Right ventricle myocardium superior (tissue), 1 donor: ENCODE measurements at regions not wholly inside any gene's neighbourhood (a gene's known extent, or its start where the extent isn't known, plus 50 kb on each side); places are given as distances from the start of the nearest gene placed in this dataset.

Experiments used
- ATAC-seq: fragments of 200-7000 bp; cut with Tn5 transposase; one replicate; pipeline ENCODE4 v1.9.1; 2020; ENCODE audit warnings: mild to moderate bottlenecking; ENCODE audit not compliant: poor library complexity
- DNase-seq: peaks from one replicate; pipeline ENCODE4 v3.0.0-alpha.2; 2020
- intact Hi-C: fragments of 100-400 bp; cut with DNase I; formaldehyde crosslinking; loops from one replicate; pipeline ENCODE4 v1.11.2; 2022
- donor health status: DM: no; HTN: yes; CAD: no; lungs with severe emphysema.

DNA sequence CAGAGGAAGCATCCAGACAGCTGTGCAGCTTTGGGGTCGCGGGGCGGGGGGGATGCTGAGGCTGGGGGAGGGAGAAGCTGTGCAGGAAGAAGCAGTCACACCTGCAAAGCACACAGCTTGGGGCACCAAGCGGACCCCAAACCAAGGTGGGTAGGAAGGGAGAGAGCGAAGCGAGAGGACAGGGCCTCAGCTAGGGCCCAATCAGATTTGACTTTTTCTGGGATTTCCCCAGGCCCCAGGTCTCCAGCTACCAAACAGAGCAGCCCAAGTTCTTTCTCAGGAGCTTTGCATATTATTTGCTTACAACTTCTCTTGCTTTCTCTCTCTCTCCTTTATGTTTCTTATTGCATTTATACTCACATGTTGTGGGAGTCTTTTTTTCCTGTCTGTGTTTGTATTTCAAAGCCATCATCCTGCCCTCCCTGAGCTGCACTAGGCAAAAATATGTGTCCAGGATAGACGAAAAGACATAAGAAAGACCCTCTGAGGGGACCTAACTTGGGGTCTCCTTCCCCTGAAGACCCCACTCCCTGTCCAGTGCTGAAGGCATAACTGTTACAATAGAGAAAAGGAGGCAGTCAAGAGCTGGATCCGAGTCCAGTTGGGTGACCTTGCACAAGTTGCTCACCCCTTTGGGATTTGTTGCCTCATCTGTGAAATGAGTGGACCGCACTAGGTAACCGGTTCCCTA, 50.6 kb upstream of the SMNDC1 start:
- ATAC-seq (no peak), DNase-seq (no peak)
- intact Hi-C loops = loop anchor here (2.0 kb wide), 2 partner anchors 144 to 180 kb away; no protein-coding TSS in a partner anchor

DNA sequence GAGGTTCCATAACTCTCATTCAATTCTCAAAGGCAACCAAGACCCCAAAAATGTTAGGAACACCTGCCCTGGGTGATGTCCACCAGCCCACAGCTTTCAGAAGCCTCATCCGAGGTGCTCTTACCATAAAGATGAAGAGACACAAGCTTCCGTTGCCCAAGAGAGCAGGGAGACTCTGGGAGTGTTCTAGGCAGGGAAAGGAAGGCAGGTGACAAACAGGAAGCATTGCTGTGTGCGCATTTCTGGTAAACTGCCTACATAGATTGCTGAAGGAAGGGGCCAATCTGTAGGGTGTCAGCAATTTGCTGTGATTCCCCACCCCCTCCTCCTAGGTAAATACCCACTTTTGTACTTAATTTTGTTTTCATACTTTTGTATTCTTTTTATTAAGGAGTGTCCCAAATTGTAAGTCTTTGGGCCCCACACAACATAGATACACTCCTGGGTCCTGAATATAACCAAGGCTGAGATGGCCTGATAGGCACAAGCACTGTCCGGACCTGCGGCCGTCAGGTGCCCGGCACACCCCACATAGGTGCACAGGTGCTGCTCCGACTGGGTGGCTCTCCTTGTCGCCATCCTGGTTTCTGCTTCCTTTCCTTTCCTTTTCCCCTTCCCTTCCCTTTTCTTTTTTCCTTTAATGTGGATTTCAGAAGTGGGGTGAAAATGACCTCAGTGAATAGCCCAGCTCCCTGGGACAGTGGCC, 51.4 kb upstream of the SMNDC1 start:
- intact Hi-C loops = loop anchor here (2.0 kb wide), 2 partner anchors 143 to 179 kb away; no protein-coding TSS in a partner anchor
- ATAC-seq (no peak), DNase-seq (no peak)

DNA sequence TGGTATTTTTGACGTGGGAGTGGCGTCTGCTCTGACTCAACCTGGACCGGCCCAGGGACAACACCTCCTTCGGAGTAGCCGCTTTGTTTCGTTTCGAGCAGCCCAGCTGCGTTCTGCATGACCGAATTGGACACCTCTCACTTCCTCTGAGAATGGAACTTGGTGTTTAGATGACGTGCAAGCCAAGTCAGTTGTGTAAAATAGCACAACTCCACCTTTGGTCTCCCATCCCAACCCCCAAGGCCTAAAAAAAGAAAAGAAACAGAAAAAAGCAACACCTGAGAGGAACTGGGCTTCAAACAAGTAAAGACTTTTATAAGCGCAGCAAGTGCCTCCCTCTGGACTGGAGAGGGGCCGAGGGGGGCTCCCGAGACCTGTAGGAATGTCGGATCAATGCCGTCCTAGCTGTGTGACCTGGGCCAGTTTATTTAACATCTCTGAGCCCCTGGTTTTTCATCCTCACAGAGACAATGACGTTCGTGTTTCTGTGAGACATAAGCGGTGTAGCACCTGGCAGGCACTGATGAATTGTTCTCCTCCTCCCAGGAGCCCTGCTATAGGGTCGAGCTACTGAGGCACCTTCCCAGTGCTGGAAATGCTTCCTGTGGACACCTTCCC, 52.0 kb upstream of the SMNDC1 start:
- ATAC-seq (no peak), DNase-seq (no peak)
- intact Hi-C loops = no loop called here

DNA sequence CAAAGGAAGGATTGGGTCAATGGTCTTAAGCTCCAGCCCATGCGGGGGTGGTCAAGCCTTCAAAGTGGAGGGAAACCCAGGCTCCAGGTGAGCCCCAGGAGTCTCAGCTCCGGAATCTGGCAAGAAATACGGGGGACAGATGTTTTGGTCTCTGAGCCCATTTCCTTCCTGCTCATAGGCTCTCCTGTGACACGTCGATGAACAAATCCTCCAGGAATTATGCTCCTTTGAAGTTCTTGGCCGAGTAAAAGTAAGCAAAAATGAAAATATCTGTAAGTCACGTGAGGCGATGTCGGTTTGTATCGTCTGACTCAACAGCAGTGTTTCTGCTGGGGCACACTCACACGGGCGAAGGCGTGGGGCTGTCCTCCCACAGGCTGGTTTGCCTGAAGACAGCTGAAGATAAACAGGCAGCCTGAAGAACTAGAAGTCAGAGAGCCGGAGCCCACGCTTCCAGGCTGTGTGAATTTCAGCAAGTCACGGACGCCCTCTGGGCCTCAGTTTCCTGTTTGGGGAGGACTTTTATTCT, 52.6 kb upstream of the SMNDC1 start:
- DNase-seq (no peak), ATAC-seq (no peak)
- intact Hi-C loops = no loop called here

DNA sequence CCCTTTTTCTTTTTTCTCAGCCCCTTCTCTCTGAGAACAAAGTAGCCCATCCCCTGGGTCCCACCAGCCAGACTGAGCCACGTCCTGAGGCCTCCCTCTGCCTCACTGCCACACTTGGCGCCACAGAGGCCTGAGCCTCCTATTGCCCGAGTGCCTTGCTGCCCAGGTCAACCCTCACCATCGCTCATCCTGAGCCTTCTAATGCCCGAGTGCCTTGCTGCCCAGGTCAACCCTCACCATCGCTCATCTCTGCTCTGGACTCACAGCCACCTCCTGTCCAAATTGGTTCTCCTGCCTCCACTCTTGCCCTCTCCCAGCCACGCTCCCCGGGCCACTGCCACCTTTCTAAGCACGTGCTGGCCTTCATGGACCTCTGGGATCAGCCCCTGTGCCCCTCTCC, 53.2 kb upstream of the SMNDC1 start:
- intact Hi-C loops = no loop called here
- ATAC-seq (no peak), DNase-seq (no peak)

DNA sequence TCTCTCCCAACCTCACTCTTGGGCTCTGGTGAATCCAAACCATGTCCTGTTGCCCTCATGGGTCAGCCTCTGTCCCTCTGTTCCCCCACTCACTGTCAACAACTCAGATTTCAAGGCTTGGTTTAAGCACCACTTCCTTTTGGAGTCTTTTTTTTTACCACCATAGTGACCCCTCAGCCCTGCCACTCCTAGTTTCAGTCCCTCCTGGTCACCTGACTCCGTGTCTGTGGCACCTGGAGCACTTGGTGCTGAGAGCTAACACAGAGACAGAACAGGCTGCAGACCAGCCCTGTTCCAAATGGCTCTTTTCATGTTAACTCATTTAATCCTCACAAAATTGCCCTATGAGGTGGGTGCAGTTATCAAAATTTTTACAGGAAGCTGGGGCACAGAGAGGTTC, 53.6 kb upstream of the SMNDC1 start:
- intact Hi-C loops = no loop called here
- ATAC-seq (no peak), DNase-seq (no peak)

DNA sequence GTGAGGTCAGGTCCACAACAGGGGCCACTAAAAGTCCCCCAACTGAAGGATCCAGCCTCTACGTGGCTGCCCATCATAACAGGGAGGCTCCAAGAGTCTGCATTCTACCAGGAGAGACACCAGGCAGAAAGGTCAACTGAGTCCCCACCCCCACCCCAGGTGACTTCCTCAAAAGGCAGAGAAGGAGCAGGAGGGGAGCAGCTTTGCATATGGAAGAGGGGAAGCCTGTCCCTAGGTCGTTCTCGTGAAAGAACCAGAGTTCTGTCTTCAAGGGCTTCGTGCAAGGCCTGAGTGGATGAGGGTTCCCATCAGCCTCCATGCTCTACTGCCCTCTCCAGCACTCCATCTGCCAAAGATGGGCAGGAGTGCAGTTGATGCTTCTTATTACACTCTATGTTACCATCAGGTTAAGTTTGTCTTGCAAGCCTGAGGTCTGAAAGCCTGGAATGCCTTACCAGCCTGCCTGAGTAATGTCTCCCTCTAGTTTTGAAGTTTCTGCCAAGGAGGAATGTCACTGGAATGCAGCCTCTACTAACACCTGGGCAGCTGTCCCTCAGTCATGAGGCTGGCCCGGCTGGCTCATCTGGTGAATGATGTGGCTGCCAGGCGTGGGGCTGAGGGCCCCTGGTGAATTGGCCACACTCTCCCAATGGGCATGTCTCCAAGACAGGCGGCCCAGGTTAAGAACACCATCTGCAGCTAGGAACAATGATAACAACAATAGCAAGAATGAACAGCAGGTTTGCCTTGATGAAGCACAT, 54.3 kb upstream of the SMNDC1 start:
- intact Hi-C loops = no loop called here
- ATAC-seq (peak; percentile 50), DNase-seq (peak; percentile 50)

DNA sequence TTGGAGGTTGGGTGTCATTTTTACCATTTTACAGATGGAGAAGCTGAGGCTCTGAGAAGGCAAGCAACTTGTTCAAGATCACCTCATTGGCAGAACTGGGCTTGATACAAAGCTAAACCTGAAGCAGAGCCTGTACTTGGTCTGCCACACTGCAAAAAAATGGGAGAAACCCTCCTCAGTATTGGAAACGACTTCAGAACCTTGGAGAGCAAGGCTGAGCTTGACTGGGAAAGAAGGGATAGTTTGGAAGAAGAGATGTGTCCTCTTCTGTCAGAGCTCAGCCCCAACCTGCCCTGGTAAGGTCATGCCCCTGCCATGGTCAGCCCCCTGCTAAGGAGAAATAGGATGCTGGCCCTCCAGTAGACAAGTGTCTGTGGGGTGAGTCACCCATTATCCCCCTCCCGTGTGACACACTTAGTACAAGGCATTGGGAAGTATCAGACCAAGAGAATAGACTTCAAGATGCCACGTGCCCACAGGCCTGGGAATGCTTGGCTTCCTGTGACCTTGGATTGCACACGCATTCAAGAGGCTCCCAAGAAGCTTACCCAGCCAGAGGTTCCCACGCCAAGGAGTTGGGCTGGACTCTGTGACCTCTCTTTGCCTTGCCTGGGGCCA, 56.2 kb upstream of the SMNDC1 start:
- DNase-seq (no peak), ATAC-seq (no peak)
- intact Hi-C loops = no loop called here

DNA sequence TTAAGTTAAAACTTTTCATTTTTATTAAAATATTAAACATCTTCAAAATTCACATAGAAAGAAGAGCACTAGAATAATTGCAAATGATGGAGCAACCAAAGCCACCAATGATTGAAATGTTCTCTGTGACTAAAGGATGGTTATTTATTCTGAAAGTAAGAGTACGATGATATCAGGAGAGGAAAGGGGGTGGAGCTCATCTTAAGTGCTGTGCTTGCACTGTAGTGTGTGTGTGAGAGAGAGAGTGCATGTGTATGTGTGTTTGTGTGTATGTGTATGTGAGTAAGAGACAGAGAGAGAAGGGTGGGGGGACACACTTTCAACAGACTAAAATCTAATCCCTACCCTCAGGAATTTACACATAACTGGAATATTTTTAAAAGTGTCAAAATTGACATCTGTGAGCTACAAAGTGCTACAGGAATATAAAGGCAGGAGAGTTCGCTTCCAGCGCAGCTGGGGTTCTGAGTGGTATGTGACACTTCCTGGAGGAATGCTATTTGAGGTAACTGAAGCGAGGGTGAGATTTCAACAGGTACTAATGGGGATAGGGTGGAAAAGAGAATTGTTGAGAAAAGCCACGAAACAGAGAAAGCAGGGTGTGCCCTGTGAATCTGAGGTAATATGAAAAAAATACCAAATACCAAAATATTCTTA, 57.2 kb upstream of the SMNDC1 start:
- intact Hi-C loops = no loop called here
- DNase-seq (no peak), ATAC-seq (no peak)

DNA sequence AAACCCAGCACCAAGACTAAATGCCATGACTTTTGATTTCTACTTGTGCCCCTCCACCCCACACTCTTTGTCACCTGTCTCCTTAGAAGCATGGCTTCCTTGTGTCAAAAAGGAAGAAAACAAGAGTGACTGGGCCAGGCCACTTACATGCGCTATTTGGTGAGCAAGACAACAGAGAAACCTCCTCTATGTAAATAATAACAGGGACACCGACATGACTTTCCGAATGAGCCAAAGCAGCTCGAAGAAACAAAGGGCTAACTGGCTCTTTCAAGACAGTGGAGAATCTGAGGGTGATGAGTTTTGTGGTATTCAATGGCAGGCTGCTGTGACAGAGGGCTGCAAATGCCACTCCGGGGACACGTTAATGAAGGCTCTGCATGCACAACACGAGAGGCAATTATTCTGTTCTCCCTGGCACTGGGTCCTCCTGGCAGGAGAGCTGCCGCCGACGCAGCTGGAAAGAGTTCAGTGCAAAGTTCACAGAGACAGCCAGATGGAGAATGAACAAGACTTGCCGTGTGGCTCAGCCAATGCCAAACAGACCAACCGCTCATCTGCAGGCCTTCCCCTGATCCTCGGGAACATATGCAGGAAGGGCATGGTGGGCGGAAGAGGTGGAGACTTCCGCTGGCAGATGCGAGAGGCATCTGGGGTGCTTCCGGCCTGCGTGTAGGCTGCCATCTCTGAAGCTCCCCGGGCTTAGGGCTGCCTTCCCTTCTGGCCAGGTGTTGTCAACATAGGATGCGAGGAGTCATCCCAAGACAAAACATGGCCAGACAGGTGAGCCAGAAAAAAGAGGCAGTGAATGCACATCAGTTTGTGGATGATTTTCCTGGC, 59.1 kb upstream of the SMNDC1 start:
- ATAC-seq (peak; percentile 69), DNase-seq (no peak)
- intact Hi-C loops = no loop called here

DNA sequence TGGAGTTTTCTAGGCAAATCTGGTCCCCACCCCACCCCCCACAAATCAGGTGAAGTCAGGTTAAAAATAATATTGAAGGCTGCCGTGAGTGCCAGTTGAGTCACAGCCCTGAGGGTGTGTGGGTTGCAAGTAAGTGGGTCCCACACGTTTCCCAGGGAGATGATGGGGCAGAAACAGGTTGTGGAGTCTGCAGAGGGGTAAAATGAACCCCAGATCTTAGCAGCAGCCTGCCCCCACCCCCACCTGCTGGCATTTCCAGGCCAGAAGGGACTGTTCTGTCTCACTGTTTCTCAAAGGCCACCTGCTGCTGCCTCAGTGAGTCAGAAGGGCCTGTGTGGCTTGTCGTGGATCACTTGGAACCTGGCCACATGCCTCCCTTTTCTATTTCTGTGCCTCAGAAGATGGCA, 59.8 kb upstream of the SMNDC1 start:
- DNase-seq = no peak
- no peak for ATAC-seq
- intact Hi-C loops = no loop called here

DNA sequence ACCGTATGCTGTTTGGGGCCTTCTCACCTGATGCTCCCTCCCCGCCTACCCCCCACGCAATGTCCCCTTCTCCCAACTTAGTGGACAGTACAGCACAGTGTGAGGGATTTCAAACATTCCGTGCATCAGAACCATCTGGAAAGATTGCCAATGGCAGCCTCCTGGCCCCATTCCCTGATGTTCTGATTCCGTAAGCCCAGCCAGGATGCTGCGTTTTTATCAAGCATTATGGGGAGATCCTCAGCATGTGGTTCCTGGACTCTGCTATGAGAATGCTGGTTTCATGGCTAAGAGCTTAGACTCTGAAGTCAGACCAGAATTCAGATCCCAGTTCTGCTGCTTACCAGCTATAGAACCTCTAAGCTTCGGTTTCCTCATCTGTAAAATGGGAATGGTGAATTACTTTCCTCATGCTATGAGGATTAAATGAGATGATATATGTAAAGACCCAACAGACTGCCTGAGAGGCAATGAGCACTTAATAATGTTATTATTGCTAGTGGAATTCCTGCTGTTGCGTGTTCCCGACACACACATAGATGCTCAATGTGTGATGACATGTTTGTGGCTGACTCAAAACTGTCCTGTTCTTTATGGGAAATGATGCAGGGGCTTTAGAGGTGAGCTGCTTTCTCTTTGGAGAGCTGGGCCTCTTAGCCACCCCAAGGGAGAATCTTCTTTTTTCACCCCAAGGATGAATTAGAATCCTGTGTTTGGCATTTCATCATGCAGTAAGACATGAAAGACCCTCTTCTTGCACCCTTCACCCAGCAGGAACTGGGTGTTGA, 60.8 kb upstream of the SMNDC1 start:
- no peak for DNase-seq
- ATAC-seq = no peak
- intact Hi-C loops = no loop called here

DNA sequence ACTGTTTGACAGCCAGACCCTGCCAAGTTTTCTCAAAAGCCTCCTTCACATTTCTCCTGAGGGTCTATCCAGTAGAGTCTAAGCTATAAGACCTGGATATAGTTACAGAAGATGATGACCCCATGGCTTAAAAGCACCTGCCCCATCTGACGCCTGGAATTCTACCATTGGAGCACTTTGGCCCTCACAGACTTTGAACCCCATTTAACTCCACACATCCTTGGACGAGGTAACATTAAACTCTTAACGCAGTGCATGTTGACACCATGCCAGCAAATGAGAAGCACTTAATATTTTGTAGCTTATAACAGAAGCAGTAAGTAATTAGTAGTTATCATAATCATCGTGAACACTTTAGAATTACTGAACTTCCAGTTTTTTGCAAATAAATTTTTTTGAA, 61.9 kb upstream of the SMNDC1 start:
- no peak for ATAC-seq
- intact Hi-C loops = no loop called here
- DNase-seq = no peak

DNA sequence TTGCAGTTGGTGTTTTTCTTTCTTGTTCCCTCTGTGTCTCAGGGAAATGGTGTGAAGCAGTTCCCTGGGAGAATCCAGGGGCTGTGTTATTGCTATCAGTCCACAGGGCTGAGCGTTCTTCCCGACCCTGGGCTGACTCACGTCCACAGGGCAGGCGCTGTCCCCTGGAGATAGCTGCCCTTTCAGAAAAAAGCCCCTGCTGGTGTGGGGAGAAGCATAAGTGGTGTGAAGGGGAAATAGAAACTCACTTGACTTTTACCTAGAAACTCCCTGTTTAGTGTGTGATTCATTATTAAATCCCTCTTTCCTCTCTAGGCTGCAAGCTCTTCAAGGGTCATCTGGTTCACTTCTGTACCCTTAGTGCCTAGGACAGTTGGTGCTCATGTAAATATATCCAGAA, 63.3 kb upstream of the SMNDC1 start:
- intact Hi-C loops = no loop called here
- DNase-seq = no peak
- ATAC-seq = no peak

DNA sequence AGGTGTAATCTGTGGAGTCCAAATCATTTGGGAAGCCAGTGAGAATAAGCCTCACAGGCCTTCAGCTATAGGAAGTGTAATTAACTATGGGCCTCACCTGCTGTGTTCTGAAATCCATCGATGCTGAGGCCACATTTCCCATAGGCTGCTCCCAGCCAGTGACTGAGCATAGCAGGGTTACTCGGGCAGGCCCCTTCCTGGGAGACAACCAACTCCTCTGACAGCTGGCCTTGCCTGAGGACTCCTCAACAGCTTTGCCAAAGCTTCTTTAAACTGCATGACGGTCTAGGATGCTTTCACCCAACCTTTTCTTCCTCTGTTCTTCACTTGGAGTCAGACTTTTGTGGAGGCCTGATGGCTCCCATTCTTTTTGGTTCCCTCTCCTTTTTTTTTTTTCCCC, 63.8 kb upstream of the SMNDC1 start:
- DNase-seq (no peak), ATAC-seq (no peak)
- intact Hi-C loops = no loop called here

DNA sequence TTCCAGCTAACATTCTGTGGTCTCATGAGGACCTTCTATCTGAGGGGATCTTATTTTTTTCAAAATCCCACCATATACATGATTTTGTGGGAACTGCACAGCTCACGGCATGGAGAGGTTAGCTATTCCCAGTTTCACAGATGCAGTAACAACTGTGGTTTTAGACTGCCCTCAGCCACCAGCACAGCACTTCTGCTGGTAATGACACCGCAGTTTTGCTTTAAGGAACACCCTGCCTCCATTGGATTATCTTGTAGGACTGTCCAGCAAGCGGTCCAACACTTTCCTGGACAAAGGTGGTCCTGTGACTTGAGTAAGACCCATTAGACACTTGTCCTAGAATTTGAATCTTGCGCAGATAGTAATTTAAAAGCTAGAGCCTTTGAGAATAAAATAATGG, 65.3 kb upstream of the SMNDC1 start:
- DNase-seq (no peak), ATAC-seq (no peak)
- intact Hi-C loops = no loop called here

DNA sequence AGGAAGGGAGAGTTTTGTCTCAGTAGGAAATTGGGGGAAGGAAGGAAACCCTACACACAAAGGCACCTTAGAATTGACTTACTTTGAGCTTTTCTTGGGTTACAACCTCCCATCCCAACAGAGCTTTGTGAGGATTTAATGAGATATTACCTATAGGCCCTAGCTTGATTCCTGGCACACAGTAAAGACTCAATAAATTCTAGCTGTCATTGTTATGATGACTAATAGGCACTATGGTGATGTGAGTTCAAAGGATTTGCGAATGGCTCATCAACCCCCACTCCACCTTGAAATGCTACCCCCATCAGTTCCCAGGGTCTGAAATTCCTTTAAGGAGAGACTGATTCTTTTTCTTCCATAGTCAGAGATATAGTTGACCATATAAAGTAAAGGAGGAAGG, 67.9 kb upstream of the SMNDC1 start:
- intact Hi-C loops = no loop called here
- DNase-seq = no peak
- ATAC-seq = no peak
